ENCODE measurements at regions not wholly inside any gene's neighbourhood (a gene's known extent, or its start where the extent isn't known, plus 50 kb on each side); places are given as distances from the start of the nearest gene placed in this dataset.
"Not testable (repeated sequence)": the region's sequence is repeated elsewhere in the genome, so short reads cannot be mapped to it uniquely, and the experiment has no call there.

DNA sequence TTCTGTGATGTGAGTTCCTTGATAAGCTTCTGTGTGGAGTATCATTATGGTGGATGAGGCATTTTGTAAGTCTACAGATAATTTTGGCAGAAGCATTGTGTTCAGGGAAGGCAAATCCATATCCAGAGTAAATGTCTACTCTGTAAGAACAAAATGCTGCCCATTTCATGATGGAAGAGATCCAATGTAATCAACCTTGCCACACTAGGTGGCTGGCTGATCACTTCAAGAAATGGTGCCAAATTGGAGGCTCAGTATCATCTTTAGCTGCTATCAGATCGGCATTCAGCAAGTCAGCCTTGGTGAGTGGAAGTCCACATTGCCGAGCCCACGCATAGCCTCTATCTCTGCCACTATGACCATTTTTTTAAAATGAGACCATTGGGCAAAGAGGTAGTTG is 565.8 kb upstream of the USP24 start:
- DNase-seq (ENCODE audit: low read depth) = no peak

DNA sequence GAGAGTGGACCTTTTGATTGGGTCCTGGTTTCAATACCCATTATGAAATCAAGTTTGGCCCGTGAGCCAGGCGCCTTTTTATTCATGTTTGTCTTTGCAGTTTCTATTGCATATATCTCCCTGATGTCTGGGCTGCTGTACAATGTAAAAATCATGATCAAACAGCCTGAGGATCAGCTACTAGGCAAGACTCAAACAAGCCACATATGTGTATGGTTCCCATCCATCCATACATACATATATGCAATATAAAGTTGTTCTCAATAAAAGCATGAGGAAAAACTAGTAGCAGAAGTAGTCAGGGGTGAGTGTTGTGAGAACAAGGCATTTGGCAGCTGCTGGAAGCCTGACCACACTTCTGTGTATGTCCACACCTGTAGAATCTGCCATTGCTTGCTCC is 562.4 kb upstream of the USP24 start:
- no peak for DNase-seq (ENCODE audit: low read depth)

DNA sequence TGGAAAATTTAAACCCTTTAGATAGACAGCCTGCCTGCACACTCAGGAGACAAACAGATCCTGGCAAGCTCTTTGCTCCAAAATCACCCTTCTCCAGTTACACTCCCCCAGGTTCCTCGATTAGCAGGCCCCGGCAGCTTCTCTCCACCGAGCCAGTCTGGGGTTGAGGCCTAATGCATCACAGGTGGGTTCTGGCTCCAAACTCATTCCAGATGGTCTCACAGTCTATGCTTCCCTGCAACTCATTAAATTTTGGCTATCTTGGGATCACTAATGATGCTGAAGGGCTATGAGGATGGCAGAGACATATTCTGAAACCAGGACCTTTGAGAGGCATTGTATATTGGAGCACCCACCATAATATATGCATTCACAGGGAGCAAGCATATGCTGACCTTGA is 559.8 kb upstream of the USP24 start:
- DNase-seq (ENCODE audit: low read depth) = no peak

DNA sequence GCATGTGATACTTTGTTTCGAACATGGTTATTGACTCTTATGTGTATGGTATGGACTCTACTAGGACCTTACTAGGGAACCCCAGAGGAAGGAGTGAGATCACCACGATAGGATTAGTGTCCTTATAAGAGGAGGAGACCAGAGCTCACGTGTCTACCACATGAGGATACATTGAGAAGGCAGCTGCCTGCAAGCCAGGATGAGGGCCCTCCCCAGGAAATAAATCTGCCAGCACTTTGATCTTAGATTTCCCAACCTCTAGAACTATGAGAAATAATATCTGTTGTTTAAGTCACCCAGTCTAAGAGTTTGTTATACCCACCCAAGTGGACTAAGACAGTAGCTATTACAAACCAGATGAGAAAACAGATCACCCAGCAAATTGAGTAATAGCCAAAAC is 559.3 kb upstream of the USP24 start:
- no peak for DNase-seq (ENCODE audit: low read depth)

DNA sequence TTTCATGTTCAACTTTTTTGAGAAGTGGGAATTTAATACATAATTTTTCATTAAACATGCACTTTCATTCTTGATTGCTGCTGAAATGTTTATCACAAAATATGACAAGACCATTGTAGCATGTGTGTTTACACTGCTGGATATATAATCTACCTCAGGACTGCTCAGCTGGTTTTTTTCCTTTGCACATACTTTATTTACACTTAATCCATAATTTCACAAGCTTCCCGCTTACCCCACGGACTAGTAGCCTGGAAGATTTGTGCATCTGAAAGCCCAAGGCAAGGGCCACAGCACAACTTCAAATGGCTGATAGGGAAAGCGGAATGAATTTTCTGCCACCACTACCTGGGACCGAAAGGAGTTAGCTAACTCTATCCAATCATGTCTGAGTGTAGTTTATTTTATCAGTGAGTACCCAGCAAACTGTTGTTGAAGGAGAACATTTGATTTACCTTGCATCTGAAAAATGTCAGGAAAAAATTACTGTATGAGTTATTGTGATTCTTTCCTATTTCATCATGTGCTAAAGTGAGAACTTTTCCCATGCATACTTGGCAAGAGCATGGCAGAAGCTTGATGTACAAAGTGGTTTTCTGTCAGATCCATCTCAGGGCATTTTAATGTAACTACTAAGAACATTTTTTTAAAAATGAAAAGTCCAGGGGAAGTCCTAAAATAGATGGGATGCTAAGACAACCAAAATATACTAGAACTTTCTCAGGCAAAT is 558.2 kb upstream of the USP24 start:
- no peak for DNase-seq (ENCODE audit: low read depth)

DNA sequence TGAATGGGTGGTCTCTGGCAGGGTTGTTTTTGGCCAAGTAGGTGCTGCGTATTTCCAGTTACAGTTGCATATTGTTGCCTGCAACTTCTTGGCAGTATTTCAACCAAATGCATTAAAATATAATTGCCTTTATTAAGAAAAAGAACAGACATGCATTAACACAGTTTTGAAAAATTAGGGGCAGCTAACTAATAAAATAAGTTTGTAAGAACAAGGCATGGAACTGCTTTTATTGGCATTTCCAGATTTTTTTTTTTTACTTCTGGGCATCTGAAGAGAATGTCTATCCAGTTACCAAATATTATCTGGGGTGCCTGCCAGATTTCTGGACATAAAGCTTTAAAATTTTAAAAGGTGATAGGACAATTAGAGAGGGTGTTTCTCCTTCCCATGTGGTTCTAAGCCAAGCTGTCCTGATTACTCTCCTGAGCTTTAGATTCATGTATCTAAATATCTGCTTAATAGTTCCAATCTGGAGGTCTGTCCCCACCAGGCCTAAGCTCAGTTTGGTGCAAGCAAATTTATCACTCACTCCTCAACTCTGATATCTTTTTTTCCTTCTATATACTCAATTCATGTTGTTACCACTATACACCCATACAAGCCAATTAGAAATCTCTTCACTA is 553.3 kb upstream of the USP24 start:
- no peak for DNase-seq (ENCODE audit: low read depth)

DNA sequence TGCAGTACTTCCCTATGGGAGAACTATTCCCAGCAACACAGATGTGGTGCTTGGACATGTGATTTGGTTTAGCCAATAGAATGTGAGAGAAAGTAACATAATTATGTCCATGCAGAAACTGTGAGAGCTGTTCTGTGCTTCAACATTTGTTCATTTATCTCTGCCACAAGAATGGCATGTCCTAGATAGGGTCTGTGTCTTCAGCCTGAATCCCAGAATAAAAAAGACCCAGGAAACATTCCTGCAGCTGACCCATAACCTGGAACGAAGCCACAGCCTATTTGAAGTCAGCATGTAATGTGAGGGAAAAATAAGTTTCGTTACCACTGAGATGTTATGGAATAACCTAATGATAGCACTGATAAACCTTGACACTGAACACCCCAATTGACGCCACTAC is 552.0 kb upstream of the USP24 start:
- no peak for DNase-seq (ENCODE audit: low read depth)

DNA sequence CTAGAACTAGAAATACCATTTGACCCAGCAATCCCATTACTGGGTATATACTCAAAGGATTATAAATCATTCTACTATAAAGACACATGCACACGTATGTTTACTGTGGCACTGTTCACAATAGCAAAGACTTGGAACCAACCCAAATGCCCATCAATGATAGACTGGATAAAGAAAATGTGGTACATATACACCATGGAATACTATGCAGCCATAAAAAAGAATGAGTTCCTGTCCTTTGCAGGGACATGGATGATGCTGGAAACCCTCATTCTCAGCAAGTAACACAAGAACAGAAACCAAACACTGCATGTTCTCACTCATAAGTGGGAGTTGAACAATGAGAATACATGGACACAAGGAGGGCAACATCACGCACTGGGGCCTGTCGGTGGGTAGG is 550.3 kb upstream of the USP24 start:
- DNase-seq (ENCODE audit: low read depth) = not testable (repeated sequence)

DNA sequence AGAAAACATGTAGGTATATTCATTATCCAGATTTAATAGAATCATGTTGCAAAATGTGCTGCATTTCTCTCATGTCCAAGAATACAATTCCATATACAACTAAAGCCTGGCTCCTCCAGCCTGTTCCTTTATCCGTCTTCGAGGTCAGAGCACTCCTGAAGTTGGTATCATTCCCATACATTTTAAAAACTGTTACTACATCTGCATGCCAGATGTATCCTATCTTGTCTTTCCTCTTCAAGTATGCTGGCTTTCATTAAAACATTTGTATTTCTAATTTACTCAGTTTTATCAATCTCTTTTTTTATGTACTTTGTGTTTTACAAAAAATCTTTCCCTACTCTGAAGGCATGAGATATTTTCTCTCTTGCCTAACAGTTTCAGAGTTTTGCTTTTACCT is 536.6 kb upstream of the USP24 start:
- no peak for DNase-seq (ENCODE audit: low read depth)

DNA sequence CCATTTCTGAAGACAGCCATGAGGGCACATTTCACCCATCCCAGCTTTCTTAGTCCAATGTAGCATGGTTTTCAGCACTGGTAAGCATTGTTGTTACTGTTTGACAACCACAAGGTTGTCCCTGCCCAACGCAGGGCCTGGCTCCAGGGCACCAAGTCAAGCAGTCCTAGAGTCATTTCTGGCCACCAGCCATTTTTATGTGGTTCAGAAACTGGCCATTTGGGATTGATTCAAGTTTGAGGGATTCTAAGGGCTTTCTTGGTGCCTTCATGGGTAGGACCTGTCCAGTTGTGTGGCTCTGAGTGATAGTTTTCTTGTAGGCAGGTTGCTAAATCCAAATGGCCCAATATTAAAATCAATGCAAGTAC is 535.4 kb upstream of the USP24 start:
- DNase-seq (ENCODE audit: low read depth) = no peak

DNA sequence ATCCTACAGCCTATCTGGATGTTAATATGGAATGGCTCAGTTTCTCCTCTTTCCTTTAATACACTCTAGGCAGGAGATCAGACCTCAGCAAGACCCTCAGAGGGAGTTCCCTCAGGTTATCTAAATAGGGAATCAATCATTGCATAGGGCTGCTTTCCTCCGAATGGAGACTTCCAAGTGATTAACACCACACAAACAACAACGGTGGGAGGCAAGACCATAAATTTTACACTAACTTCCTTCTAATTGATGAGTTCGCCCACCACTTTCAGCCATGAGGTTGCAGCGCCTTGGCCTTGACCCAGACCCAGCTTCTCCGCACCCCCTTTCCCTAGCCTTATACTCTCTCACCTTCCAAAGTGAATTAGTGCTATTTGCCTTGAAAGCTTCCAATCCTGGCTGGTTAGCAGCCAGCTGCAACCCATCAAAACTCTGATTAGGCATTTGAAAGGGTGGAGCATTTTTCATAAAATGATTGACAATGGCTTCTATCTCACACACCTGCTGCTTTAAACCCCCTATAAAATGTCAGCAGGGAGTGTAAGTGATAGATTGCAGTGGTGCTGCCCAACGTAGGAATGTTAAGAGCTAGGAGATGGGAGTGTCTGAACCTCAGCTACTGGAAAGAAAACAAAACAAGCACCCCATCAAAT is 534.9 kb upstream of the USP24 start:
- no peak for DNase-seq (ENCODE audit: low read depth)

DNA sequence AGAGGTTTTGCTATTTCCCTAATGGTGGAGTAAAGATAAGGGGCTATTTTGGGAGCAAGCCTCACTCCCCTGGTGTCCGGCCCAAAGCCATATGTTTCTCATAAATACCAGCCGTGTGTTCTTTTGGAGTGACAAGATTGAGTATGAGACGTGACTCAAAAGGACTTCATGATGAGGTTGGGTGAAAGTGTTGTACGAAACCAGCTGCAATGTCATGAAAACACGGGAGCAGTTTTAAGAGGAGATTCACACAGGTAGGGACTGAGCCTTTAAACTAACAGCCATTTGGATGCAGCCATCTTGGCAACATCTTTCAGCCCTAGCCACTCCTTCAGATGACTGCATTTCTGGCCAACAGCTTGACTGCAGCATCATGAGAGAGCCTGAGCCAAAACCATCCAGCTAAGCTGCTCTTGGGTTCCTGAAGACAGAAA is 532.3 kb upstream of the USP24 start:
- DNase-seq (ENCODE audit: low read depth) = no peak

DNA sequence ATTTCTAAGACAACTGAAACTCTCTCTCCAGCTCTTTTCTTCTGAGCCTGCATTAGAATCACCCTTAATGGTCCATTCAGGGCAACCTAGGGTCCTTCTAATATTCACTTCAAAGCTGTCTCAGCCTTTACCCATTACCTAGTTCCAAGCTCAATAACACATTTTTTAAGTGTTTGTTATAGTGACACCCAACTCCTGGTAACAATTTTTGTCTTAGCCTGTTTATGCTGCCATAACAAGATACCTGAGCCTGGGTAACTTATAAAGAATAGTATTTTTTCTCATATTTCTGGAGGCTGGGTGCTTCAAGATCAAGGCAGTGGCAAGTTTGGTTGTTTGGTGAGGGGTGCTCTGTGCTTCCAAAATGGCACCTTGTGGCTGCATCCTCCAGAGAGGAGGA is 531.5 kb upstream of the USP24 start:
- no peak for DNase-seq (ENCODE audit: low read depth)

DNA sequence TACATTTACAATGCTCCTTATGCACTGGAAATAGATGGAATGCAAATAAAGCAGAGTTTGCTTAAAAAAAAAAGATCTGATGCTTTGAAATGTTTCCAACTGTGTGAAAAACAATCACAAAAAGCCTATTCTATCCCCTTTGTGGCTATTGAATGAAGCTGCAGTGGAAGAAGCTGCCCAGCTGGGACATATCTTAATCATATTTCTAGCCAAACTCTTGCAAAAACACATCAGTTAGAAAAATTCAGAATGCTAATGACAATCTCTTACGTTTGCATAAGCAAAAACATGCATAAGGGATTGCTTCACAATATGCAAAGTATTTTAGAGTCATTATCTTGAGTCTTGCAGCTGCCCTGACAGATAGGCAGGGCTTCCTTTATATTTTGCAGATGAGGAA is 526.4 kb upstream of the USP24 start:
- no peak for DNase-seq (ENCODE audit: low read depth)

DNA sequence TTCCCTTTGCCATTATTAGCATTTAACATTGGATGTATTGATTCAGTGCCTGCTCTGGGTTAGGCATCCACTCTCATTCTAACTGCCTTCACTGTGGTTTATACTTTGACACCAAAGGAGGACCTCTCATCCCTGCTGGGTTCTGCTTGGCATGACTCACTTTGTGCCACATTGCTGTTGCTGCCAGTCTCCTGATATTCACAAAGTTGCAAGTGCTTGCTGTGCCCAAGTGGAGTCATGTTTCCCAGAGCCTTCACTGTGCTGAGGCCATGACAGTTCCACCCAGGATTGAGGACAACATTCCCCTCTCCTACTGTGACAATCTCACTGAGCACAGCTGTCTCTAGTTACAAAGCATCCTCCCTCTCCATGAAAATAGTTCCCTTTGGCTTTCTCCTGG is 519.9 kb upstream of the USP24 start:
- no peak for DNase-seq (ENCODE audit: low read depth)

DNA sequence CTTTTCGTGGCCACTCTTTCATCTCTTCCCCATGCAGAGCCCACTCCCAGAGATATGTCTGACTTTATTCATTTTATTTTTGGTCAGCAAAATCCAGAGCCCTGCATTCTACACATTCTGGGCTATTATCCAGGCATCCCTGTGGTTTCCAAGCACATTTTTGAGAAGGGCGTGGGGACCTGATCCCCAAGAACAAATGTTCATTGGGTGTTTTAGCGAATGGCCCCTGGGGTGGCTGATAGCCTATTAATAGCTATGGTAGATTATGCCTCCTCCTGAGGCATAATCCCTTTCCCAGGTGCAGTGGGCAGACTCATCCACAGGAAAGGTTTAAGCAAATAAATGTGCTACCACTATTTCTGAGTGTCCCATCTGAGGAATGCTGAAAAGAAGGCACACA is 511.8 kb upstream of the USP24 start:
- no peak for DNase-seq (ENCODE audit: low read depth)

DNA sequence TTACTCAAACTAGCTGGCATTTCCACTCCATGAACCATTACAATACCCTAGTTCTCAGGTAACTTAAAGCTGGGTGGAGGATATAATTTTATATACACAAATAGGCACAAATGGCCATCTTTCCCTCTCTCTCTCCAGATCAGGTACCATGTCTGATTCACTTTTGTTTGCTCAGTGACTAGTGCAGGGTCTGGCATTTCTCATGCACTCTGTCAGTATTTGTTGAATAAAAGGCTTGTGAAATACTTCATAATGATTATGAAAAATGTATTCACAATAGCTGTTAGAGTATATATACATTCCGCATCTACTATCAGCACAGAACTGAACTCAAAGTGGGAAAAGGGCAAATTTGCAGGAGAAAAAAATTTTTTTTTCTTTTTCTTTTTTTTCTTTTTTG is 510.2 kb upstream of the USP24 start:
- DNase-seq (ENCODE audit: low read depth) = no peak

DNA sequence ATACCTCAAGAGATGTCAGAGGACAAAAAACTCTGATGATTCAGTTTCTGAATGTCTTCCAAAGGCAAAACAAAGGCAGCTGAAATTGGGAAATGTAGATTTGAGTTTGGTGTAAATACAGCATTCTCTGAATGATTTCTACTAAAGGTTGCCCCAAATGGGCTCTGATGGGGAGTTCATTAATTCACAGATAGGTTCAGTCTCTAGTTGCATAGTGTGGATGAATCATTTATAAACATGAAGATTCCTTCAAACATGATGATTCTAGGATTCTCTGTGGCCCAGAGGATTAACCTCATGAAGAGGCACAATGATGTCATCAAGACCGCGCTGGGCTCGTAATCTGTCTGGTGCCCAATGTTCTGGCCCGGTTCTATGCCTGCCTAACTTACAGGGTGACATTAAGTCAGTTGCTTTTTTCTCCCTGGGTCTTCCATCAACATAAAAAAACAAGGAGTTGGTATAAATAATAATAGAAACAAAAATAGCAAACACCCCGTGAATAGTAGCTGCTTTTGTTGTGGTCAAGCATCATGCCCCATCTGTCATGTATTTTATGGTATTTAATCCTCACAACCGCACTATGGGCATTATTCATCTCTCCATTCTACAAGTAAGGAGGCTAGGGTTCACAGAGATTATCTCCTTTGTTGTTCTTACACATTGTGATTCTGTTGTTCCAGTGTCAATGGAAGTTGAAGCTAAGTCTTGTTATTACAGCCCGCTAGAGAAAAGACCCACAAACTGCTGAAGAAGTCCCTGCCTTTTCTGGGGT is 509.6 kb upstream of the USP24 start:
- no peak for DNase-seq (ENCODE audit: low read depth)

DNA sequence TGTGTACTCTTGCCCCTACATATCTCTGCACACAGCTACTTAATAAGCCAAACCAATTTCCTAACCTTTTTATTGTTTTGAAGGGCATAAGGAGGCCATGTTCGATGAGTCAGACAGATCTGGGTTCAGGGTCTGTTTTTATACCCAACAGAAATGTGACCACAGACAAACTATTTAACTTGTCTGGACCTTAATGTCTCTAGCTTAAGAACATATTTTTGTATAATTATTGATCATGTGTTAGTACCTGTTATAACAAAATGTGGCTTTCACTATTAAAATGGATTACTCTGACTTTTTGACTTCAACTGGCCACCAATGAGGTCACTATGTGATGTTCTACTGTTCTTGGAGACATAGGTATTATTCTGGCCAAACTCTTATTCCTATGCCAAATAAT is 507.8 kb upstream of the USP24 start:
- no peak for DNase-seq (ENCODE audit: low read depth)

DNA sequence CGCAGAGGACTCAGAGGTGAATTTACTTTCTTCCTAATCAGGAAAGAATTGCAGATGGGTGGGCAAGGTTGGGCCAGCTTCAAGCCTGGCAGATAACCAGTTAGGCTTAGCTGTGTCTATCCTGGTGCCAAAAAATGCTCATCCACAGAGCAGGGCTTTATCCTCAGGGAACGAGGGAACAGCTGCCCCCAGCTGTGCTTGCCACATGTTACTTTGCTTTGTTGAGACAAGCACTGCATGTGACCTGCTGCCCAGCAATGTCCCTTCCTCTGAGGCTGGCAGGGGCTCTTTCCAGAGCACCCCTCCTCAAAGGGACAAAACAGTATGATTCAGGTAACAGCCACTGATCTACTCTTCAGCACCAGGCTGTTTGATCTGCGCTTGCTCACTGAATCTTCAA is 505.1 kb upstream of the USP24 start:
- no peak for DNase-seq (ENCODE audit: low read depth)

DNA sequence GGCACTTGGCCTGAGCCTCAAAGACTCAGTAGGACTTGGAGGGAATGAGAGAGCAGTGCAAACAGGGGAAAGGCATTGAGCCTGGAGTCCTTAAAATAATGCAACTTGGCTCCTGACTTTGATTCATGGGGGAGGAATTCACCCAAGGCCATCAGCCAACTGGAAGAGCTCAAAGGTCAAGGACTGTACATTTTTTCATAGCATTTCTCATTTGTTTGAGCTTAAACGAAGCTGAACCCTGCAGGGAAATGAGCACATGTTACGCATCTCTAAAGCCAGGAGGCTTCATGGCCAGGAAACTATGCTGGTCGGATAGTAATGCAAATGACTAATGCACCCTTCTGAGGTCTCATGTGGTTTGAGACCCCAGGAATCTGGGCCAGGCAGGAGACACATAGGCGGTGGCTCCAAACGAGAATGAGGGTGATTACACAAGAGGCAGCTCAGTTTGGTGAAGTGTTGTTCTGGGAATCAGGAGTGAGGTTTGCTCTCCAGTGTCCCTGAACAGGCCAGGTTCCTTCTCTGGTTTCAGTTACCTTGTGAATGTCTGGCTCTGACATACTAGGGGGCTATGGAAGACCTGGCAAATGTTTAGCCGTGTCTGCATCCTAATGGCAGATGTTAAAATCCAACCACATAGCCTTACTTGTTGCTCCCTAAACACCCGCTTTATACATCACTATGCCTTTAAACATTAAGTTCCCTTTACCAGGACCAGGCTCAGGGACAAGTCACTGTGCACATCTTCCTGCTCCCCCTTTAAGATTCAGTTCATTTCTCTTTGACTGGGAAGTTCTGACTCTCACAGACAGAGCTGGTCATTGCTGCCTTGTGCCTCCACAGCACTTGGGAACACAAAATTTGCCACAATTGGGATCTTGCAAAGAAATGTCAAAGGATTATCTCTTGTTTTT is 503.9 kb upstream of the USP24 start:
- no peak for DNase-seq (ENCODE audit: low read depth)

DNA sequence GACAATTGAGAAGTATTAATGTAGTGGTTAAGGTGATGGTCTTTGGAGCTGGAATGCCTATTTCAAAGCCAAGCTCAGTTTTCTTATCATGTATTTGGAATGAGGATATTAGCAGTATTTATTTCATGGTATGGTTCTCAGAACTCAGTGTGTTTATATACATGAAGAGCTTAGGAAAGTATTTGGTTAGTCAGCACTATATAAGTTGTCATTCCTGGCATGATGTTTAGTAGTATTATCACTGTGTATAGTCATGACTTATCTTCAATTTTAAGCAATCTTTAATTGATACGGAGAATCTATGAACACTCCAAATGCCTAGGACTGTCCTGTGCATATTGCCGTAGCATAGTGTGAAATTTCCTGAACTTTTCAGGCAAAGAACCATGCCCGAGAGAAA is 501.9 kb upstream of the USP24 start:
- DNase-seq (ENCODE audit: low read depth) = no peak
